Chondrocyte (in vitro differentiated cells): ENCODE measurements at regions not wholly inside any gene's neighbourhood (a gene's known extent, or its start where the extent isn't known, plus 50 kb on each side); places are given as distances from the start of the nearest gene placed in this dataset.

ENCODE experiments used
- DNase-seq: peaks from one replicate; pipeline ENCODE4 v3.0.0; 2021; ENCODE audit warnings: mixed read lengths, low spot score
- H3K27ac Mint-ChIP-seq: one replicate; pipeline ENCODE4 v1.8.0; 2021; ENCODE audit warnings: mild to moderate bottlenecking, moderate library complexity, mixed read lengths; ENCODE audit not compliant: unreplicated experiment
- H3K27me3 Mint-ChIP-seq: 2 replicates; pipeline ENCODE4 v1.8.0; 2021; ENCODE audit warnings: low read depth, mixed read lengths
- H3K36me3 Mint-ChIP-seq: 2 replicates; pipeline ENCODE4 v1.8.0; 2021; ENCODE audit warnings: low read depth, mixed read lengths
- H3K4me1 Mint-ChIP-seq: 2 replicates; pipeline ENCODE4 v1.8.0; 2021; ENCODE audit warnings: low read depth, mild to moderate bottlenecking, mixed read lengths
- H3K4me3 Mint-ChIP-seq: one replicate; pipeline ENCODE4 v1.8.0; 2021; ENCODE audit warnings: mild to moderate bottlenecking, moderate library complexity, mixed read lengths; ENCODE audit not compliant: unreplicated experiment
- H3K9me3 Mint-ChIP-seq: 2 replicates; pipeline ENCODE4 v1.8.0; 2021; ENCODE audit warnings: low read depth, mixed read lengths
- TF ChIP-seq, protein P1 (sequence below): fragments of 200-600 bp; sonication (generic); IDR thresholded peaks from 2 replicates; pipeline ENCODE4 v1.5.0; 2021; ENCODE audit warnings: antibody characterized with exemption, mild to moderate bottlenecking, moderate library complexity

DNA sequence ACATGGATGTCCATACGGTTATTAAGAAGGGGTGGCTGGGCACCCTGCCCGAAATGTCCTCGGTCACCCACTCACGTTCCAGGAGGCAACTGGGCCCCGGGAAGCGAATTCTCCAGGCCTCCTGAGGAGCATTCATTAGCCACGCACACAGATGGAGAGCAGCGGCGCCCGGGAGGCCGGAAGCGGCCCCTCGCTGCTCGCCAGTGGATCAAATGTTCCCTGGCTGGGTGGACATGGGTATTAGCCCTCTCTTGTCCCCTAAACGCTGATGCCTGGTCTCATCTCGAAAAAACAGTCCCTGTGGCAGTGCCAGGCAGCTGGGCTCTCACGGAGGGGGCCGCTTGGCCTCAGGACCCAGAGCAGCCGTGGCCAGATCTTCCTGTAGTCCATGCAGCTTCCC is 59.0 kb upstream of the DLK1 start:
- DNase-seq = no peak
- Mint-ChIP-seq H3K9me3 (no peaks in the 10 kb centered on the region), H3K4me3 (no peak overlapping the region), H3K36me3 (peaks cover 2% of the 10 kb centered on the region), H3K27ac (no peak overlapping the region), H3K4me1 (no peaks in the 10 kb centered on the region), H3K27me3 (peaks cover 23% of the 10 kb centered on the region)
- TF ChIP-seq, protein P1, sequence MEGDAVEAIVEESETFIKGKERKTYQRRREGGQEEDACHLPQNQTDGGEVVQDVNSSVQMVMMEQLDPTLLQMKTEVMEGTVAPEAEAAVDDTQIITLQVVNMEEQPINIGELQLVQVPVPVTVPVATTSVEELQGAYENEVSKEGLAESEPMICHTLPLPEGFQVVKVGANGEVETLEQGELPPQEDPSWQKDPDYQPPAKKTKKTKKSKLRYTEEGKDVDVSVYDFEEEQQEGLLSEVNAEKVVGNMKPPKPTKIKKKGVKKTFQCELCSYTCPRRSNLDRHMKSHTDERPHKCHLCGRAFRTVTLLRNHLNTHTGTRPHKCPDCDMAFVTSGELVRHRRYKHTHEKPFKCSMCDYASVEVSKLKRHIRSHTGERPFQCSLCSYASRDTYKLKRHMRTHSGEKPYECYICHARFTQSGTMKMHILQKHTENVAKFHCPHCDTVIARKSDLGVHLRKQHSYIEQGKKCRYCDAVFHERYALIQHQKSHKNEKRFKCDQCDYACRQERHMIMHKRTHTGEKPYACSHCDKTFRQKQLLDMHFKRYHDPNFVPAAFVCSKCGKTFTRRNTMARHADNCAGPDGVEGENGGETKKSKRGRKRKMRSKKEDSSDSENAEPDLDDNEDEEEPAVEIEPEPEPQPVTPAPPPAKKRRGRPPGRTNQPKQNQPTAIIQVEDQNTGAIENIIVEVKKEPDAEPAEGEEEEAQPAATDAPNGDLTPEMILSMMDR = no peak

DNA sequence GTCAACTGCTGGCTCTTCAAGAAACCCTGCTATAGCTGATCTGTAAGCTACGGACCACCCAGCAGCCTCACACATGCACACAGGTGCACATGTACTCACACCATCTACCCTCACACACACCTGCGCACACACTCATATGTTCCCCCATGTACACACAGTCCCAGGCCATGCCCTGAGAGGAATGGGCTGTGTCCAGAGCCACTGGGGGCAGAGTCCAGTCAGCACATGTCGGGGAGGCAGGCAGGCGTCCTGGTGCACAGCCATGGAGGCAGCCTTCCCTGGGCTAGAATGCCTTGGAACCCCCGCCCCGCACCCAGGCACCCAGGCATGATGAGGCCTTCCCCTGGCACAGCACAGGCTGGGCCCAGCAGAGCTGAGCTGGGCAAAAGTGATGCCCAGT is 58.3 kb upstream of the DLK1 start:
- Mint-ChIP-seq H3K36me3 (peaks cover 2% of the 10 kb centered on the region), H3K27ac (no peak overlapping the region), H3K9me3 (no peaks in the 10 kb centered on the region), H3K4me1 (no peaks in the 10 kb centered on the region), H3K4me3 (no peak overlapping the region), H3K27me3 (peaks cover 29% of the 10 kb centered on the region)
- DNase-seq = no peak
- TF ChIP-seq, protein P1 = no peak

DNA sequence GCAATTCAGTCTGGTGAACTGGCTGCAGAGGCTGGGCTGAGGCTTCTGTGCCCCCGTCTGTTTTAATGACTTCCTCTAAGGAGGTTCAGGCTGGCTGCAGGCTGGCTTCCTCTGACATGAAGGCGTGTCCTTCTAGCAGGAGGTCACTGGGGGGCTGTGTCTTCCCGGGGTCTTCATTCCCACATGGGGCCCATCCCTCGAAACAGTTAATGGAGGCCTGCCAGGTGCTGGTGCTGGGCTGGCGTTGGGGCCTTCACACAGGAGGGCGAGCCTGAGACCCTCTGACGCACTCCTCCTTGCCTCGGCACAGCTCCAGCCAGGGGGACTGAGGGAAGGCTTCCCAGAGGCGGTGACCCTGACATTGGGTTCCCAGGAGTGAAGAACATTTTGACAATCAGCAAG is 57.7 kb upstream of the DLK1 start:
- Mint-ChIP-seq H3K27me3 (peaks cover 35% of the 10 kb centered on the region), H3K9me3 (peaks cover 2% of the 10 kb centered on the region), H3K27ac (no peak overlapping the region), H3K4me3 (no peak overlapping the region), H3K4me1 (no peaks in the 10 kb centered on the region), H3K36me3 (peaks cover 4% of the 10 kb centered on the region)
- TF ChIP-seq, protein P1 = no peak
- no peak for DNase-seq

DNA sequence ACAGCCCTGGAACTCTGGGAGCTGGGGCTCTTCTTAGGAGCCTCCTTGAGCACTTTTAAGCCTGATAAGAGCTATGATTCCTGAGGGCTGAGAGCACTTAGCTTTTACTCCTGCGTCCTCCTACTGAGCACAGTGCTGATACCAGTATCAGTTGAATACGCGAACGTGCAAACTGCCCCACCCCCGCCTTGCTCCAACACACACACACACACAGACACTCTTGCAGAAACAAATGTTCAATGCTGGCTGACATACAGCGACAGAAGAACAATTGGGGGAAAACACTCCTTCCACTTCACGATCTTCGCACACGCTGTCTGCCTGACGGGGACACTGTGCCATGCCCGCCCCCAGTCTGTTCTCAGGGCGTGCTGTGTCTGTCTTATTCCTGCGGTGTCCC is 57.2 kb upstream of the DLK1 start:
- Mint-ChIP-seq H3K9me3 (peaks cover 2% of the 10 kb centered on the region), H3K4me1 (no peaks in the 10 kb centered on the region), H3K4me3 (no peak overlapping the region), H3K36me3 (peaks cover 4% of the 10 kb centered on the region), H3K27me3 (peaks cover 38% of the 10 kb centered on the region), H3K27ac (no peak overlapping the region)
- TF ChIP-seq, protein P1 = no peak
- no peak for DNase-seq

DNA sequence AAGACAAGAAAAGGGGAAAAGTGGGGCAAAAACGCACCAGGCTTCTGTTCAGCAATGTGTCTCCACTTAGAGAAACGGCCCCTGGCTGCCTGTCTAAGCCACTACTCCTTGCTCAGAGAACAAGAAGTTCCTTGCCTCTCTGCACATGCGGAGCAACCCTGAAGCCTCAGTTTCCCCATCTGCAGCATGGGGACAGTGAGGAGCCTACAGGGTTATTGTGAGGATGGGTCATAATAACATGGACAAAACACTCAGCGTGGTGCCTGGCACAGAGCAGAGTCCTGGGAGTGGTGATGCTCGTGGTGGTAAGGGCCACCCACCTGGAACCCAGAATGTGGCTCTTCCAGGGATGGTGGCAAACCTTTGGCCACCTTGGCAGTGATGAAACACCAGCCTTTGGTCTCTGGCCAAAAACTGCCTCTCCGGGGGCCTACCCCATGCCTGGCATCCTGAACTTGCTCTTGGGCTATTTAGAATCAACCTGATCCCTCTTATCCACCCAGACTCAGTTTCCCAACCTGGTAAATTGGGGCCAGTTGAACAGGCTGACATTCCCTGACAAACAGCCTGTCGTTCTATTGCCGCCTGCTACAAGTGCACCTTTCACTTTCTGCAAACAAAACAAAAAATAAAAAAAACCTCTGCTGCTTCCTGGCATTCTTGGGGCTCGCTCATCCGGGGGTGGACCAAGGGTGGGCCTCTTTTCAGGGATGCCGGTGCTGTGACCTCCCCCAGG is 56.5 kb upstream of the DLK1 start:
- TF ChIP-seq, protein P1 = no peak
- peaks cover under 1% of the 10 kb centered on the region for H3K4me1 Mint-ChIP-seq
- H3K4me3 Mint-ChIP-seq = no peak overlapping the region
- peaks cover 4% of the 10 kb centered on the region for H3K36me3 Mint-ChIP-seq
- DNase-seq = no peak
- H3K27me3 Mint-ChIP-seq = peaks cover 35% of the 10 kb centered on the region
- peaks cover 2% of the 10 kb centered on the region for H3K9me3 Mint-ChIP-seq
- no peak overlapping the region for H3K27ac Mint-ChIP-seq
